ENCODE measurements at regions not wholly inside any gene's neighbourhood (a gene's known extent, or its start where the extent isn't known, plus 50 kb on each side); places are given as distances from the start of the nearest gene placed in this dataset.

GRCh38 chr21:43348170-43348766, 78.7 kb downstream of the SIK1 start:
- no peak for DNase-seq

- DNase-seq: no peak
Measured at GRCh38 chr21:43347461-43348169, 79.3 kb downstream of the SIK1 start.

GRCh38 chr21:43346551-43346950, 80.4 kb downstream of the SIK1 start:
- no peak for DNase-seq

GRCh38 chr21:43345746-43346409, 81.1 kb downstream of the SIK1 start:
- no peak for DNase-seq

GRCh38 chr21:43345046-43345745, 81.7 kb downstream of the SIK1 start:
- DNase-seq: no peak

GRCh38 chr21:43343992-43344886, 82.7 kb downstream of the SIK1 start:
- no peak for DNase-seq

- DNase-seq: peak; percentile 43
Measured at GRCh38 chr21:43343095-43343991, 83.6 kb downstream of the SIK1 start.

GRCh38 chr21:43342301-43342881, 84.5 kb downstream of the SIK1 start:
- DNase-seq: no peak

- no peak for DNase-seq
Measured at GRCh38 chr21:43341378-43342161, 85.4 kb downstream of the SIK1 start.

GRCh38 chr21:43340491-43341377, 86.2 kb downstream of the SIK1 start:
- no peak for DNase-seq

- DNase-seq: no peak
Measured at GRCh38 chr21:43339668-43340067, 87.3 kb downstream of the SIK1 start.

- no peak for DNase-seq
Measured at GRCh38 chr21:43338951-43339350, 88.0 kb downstream of the SIK1 start.

GRCh38 chr21:43337901-43338655, 88.9 kb downstream of the SIK1 start:
- DNase-seq: no peak

GRCh38 chr21:43335119-43335518, 91.8 kb downstream of the SIK1 start:
- no peak for DNase-seq

- no peak for DNase-seq
Measured at GRCh38 chr21:43334214-43334958, 92.5 kb downstream of the SIK1 start.

GRCh38 chr21:43333298-43334062, 93.5 kb downstream of the SIK1 start:
- peak; percentile 39 for DNase-seq

- no peak for DNase-seq
Measured at GRCh38 chr21:43332861-43333297, 94.1 kb downstream of the SIK1 start.
